ENCODE measurements at regions not wholly inside any gene's neighbourhood (a gene's known extent, or its start where the extent isn't known, plus 50 kb on each side); places are given as distances from the start of the nearest gene placed in this dataset.

GRCh38 chr5:2176581-2176980 lies 293.9 kb upstream of the IRX4 start:
- no peak for TF ChIP-seq EZH2phosphoT487 (IDR thresholded peaks at IDR 0.05; ENCODE audit: low read length)
- no peak for TF ChIP-seq EZH2 (optimal IDR thresholded peaks at IDR 0.05; ENCODE audit: low read depth, low read length)
- no peak for TF ChIP-seq CTCF (IDR thresholded peaks at IDR 0.05; ENCODE audit: low read length)
- H3K36me3 ChIP-seq (replicated peaks; ENCODE audit: insufficient read depth, low read length): no peaks in the 10 kb centered on the region
- H3K4me3 ChIP-seq (ENCODE audit: low read length): no peak overlapping the region
- H3K4me2 ChIP-seq (ENCODE audit: low read depth, low read length): no peak overlapping the region
- no peak for DNase-seq
- no peak overlapping the region for H3K9ac ChIP-seq (ENCODE audit: low read length)
- H3K27ac ChIP-seq (ENCODE audit: low read length): no peak overlapping the region
- H3K9me2 ChIP-seq (replicated peaks; ENCODE audit: insufficient read depth, low read length): no peaks in the 10 kb centered on the region
- no peaks in the 10 kb centered on the region for H3K27me3 ChIP-seq (replicated peaks; ENCODE audit: insufficient read depth, low read length)
- no peaks in the 10 kb centered on the region for H3K79me2 ChIP-seq (ENCODE audit: low read length)
- H2AFZ ChIP-seq (ENCODE audit: low read length): no peak overlapping the region
- no peaks in the 10 kb centered on the region for H4K20me1 ChIP-seq (ENCODE audit: insufficient read depth, low read length)
- H3K4me1 ChIP-seq (ENCODE audit: low read length): no peaks in the 10 kb centered on the region
- no peaks in the 10 kb centered on the region for H3F3A ChIP-seq (ENCODE audit: insufficient read depth, low read length)
- no peaks in the 10 kb centered on the region for H3K9me3 ChIP-seq (replicated peaks; ENCODE audit: insufficient read depth, low read length)

- Histone ChIP-seq H3K4me1 (ENCODE audit: low read length) (no peaks in the 10 kb centered on the region), H3F3A (ENCODE audit: insufficient read depth, low read length) (no peaks in the 10 kb centered on the region), H3K9me2 (replicated peaks; ENCODE audit: insufficient read depth, low read length) (no peaks in the 10 kb centered on the region), H3K9me3 (replicated peaks; ENCODE audit: insufficient read depth, low read length) (no peaks in the 10 kb centered on the region), H3K9ac (ENCODE audit: low read length) (no peak overlapping the region), H3K27ac (ENCODE audit: low read length) (no peak overlapping the region), H3K79me2 (ENCODE audit: low read length) (no peaks in the 10 kb centered on the region), H3K4me3 (ENCODE audit: low read length) (no peak overlapping the region), H3K4me2 (ENCODE audit: low read depth, low read length) (no peak overlapping the region), H4K20me1 (ENCODE audit: insufficient read depth, low read length) (no peaks in the 10 kb centered on the region), H3K36me3 (replicated peaks; ENCODE audit: insufficient read depth, low read length) (no peaks in the 10 kb centered on the region), H3K27me3 (replicated peaks; ENCODE audit: insufficient read depth, low read length) (no peaks in the 10 kb centered on the region; the same call in 1 of the 2 replicates), H2AFZ (ENCODE audit: low read length) (no peak overlapping the region)
- TF ChIP-seq EZH2phosphoT487 (IDR thresholded peaks at IDR 0.05; ENCODE audit: low read length) (no peak), CTCF (IDR thresholded peaks at IDR 0.05; ENCODE audit: low read length) (no peak), EZH2 (optimal IDR thresholded peaks at IDR 0.05; ENCODE audit: low read depth, low read length) (no peak)
- no peak for DNase-seq
These were observed 293.2 kb upstream of the IRX4 start for GRCh38 chr5:2175842-2176404.

- no peaks in the 10 kb centered on the region for H3F3A ChIP-seq (ENCODE audit: insufficient read depth, low read length)
- no peaks in the 10 kb centered on the region; the same call in 1 of the 2 replicates for H3K27me3 ChIP-seq (replicated peaks; ENCODE audit: insufficient read depth, low read length)
- H2AFZ ChIP-seq (ENCODE audit: low read length): no peak overlapping the region
- H4K20me1 ChIP-seq (ENCODE audit: insufficient read depth, low read length): no peaks in the 10 kb centered on the region
- no peak overlapping the region for H3K4me3 ChIP-seq (ENCODE audit: low read length)
- no peaks in the 10 kb centered on the region for H3K4me1 ChIP-seq (ENCODE audit: low read length)
- H3K36me3 ChIP-seq (replicated peaks; ENCODE audit: insufficient read depth, low read length): no peaks in the 10 kb centered on the region
- TF ChIP-seq CTCF (IDR thresholded peaks at IDR 0.05; ENCODE audit: low read length): no peak
- TF ChIP-seq EZH2phosphoT487 (IDR thresholded peaks at IDR 0.05; ENCODE audit: low read length): no peak
- no peak for TF ChIP-seq EZH2 (optimal IDR thresholded peaks at IDR 0.05; ENCODE audit: low read depth, low read length)
- no peak overlapping the region for H3K4me2 ChIP-seq (ENCODE audit: low read depth, low read length)
- no peak overlapping the region for H3K9ac ChIP-seq (ENCODE audit: low read length)
- no peak overlapping the region for H3K27ac ChIP-seq (ENCODE audit: low read length)
- DNase-seq: no peak
- H3K9me2 ChIP-seq (replicated peaks; ENCODE audit: insufficient read depth, low read length): no peaks in the 10 kb centered on the region
- no peaks in the 10 kb centered on the region for H3K9me3 ChIP-seq (replicated peaks; ENCODE audit: insufficient read depth, low read length)
- no peaks in the 10 kb centered on the region for H3K79me2 ChIP-seq (ENCODE audit: low read length)
These were observed 292.3 kb upstream of the IRX4 start for GRCh38 chr5:2175041-2175440.
